ENCODE measurements at regions not wholly inside any gene's neighbourhood (a gene's known extent, or its start where the extent isn't known, plus 50 kb on each side); places are given as distances from the start of the nearest gene placed in this dataset.

DNA sequence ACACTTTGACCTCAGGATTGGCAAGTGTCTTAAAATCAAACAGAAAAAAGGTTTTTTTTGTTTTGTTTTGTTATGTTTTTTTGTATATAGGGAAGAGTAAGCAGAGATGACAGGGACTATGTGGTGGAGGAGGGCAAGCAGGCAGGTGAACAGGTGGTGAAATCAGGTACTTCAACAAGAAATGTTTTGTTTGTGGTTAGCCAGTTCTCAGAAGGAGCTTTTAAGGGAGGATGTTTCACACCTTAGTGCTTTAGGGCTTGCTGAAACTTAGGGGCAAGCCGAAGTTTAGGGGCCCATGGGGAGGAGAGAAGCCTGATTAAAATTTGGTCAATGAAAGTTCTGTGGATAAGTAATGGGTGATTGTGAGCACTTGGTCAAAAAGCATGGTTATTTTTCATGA is 370.7 kb upstream of the SLCO3A1 start:
- Histone ChIP-seq H3K36me3 (no peaks in the 10 kb centered on the region), H3K27me3 (ENCODE audit: low read depth) (no peaks in the 10 kb centered on the region), H3K4me3 (no peak overlapping the region), H3K27ac (replicated peaks) (no peak overlapping the region), H3K9me3 (replicated peaks) (no peaks in the 10 kb centered on the region), H3K4me1 (no peaks in the 10 kb centered on the region)
- intact Hi-C loops (cut with micrococcal nuclease) = no loop called here
- no peak for TF ChIP-seq CTCF (IDR thresholded peaks at IDR 0.05; ENCODE audit: borderline replicate concordance)
- no peak for DNase-seq

DNA sequence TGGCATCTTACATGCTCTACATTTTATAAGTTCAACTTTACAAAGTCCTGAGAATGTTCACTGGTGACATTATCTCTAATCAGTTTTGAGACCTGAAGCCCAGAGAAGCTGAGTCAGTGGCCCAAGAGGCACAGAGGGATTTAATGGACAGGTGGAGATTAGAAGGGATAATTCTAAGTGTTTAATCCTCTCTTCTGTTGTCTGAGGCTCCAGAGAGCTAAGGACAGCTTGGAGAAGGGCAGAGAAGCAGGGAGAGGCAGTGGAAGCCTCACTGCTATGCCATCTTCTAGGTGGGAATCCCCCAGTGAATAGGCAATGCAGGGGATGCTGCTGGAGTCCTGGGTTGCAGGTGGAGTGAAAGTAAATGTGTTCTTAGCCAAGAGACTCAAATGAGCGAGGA is 369.4 kb upstream of the SLCO3A1 start:
- Histone ChIP-seq H3K9me3 (replicated peaks) (peaks cover under 1% of the 10 kb centered on the region), H3K27me3 (ENCODE audit: low read depth) (no peaks in the 10 kb centered on the region), H3K27ac (replicated peaks) (no peak overlapping the region), H3K36me3 (no peaks in the 10 kb centered on the region), H3K4me3 (no peak overlapping the region), H3K4me1 (no peaks in the 10 kb centered on the region)
- no peak for TF ChIP-seq CTCF (IDR thresholded peaks at IDR 0.05; ENCODE audit: borderline replicate concordance)
- intact Hi-C loops (cut with micrococcal nuclease) = no loop called here
- no peak for DNase-seq

GRCh38 chr15:91488452-91488851 is 365.1 kb upstream of the SLCO3A1 start:
- Histone ChIP-seq H3K27me3 (ENCODE audit: low read depth) (no peaks in the 10 kb centered on the region), H3K4me1 (no peaks in the 10 kb centered on the region), H3K9me3 (replicated peaks) (peaks cover 8% of the 10 kb centered on the region), H3K4me3 (no peak overlapping the region), H3K36me3 (no peaks in the 10 kb centered on the region), H3K27ac (replicated peaks) (no peak overlapping the region)
- DNase-seq = no peak
- no peak for TF ChIP-seq CTCF (IDR thresholded peaks at IDR 0.05; ENCODE audit: borderline replicate concordance)
- intact Hi-C loops (cut with micrococcal nuclease) = no loop called here

DNA sequence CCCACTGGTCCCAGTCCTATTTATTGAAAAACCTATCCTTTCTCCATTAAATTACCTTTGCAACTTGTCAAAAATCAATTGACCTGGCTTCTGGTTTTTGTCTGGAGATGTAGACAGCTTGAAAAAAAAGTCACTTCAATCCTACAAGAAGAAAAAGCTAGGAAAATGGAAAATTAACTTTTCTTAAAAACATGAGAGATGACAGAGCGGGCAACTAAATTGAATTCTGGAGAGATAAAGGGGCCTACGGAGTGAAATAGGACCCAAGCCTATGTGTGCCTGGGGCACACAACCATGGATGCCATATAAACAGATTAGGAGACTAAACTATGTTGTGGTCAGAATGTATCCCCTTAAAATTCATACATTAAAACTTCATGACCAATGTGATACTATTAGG is 363.3 kb upstream of the SLCO3A1 start:
- Histone ChIP-seq H3K27me3 (ENCODE audit: low read depth) (no peaks in the 10 kb centered on the region), H3K4me1 (no peaks in the 10 kb centered on the region), H3K4me3 (no peak overlapping the region), H3K27ac (replicated peaks) (no peak overlapping the region), H3K36me3 (no peaks in the 10 kb centered on the region), H3K9me3 (replicated peaks) (peaks cover 8% of the 10 kb centered on the region)
- intact Hi-C loops (cut with micrococcal nuclease) = no loop called here
- TF ChIP-seq CTCF (IDR thresholded peaks at IDR 0.05; ENCODE audit: borderline replicate concordance) = no peak
- no peak for DNase-seq

GRCh38 chr15:91491101-91491950 is 362.2 kb upstream of the SLCO3A1 start:
- DNase-seq = no peak
- no peak overlapping the region for H3K27ac ChIP-seq (replicated peaks)
- no peaks in the 10 kb centered on the region for H3K4me1 ChIP-seq
- peaks cover 8% of the 10 kb centered on the region for H3K9me3 ChIP-seq (replicated peaks)
- no peak overlapping the region for H3K4me3 ChIP-seq
- no peak for TF ChIP-seq CTCF (IDR thresholded peaks at IDR 0.05; ENCODE audit: borderline replicate concordance)
- H3K27me3 ChIP-seq (ENCODE audit: low read depth) = no peaks in the 10 kb centered on the region
- no peaks in the 10 kb centered on the region for H3K36me3 ChIP-seq
- intact Hi-C loops (cut with micrococcal nuclease) = no loop called here

All from left ventricle myocardium inferior (tissue), 1 donor.